Esophagus squamous epithelium (tissue), 5 donors: ENCODE measurements at regions not wholly inside any gene's neighbourhood (a gene's known extent, or its start where the extent isn't known, plus 50 kb on each side); places are given as distances from the start of the nearest gene placed in this dataset.

ENCODE experiments used
- DNase-seq: peaks from one replicate; lab custom pipeline; 2025; lab: John Stamatoyannopoulos, UW
- H3K27ac ChIP-seq, 4 donors: fragments of 200-600 bp; sonication (generic); one replicate each; pipeline ENCODE4 v1.5.1; 2016 to 2019; ENCODE audit warnings: mild to moderate bottlenecking in 1 of 4
- H3K27me3 ChIP-seq, 4 donors: fragments of 200-600 bp; sonication (generic); 1 replicate in 3 of 4; 2 replicates in 1 of 4; pipeline versions ENCODE4 v1.5.1 to v1.6.0; 2017 to 2021; ENCODE audit warnings: antibody characterized with exemption in 1 of 4
- H3K36me3 ChIP-seq, 3 donors: fragments of 200-600 bp; sonication (generic); one replicate each; pipeline ENCODE4 v1.5.1; 2016 to 2019
- H3K4me1 ChIP-seq, 3 donors: fragments of 200-600 bp; sonication (generic); one replicate each; pipeline ENCODE4 v1.5.1; 2017 to 2019
- H3K4me3 ChIP-seq, 4 donors: fragments of 200-600 bp; sonication (generic); 1 replicate in 3 of 4; 2 replicates in 1 of 4; pipeline ENCODE4 v1.5.1; 2016 to 2019; ENCODE audit warnings: mild to moderate bottlenecking in 2 of 4, moderate library complexity in 1 of 4
- H3K9me3 ChIP-seq, 3 donors: fragments of 200-600 bp; sonication (generic); one replicate each; pipeline ENCODE4 v1.5.1; 2016 to 2019
- CTCF ChIP-seq, 6 experiments: fragments of 450-650 bp in 4 of 6; fragments of 200-600 bp in 2 of 6; sonication (generic) in 2 of 6; IDR thresholded peaks; one replicate each; pipeline ENCODE4 v1.5.1; 2016 to 2019; ENCODE audit warnings: antibody characterized with exemption in 6 of 6, mild to moderate bottlenecking in 4 of 6, moderate library complexity in 4 of 6
- POLR2A ChIP-seq, 4 donors: fragments of 450-650 bp; IDR thresholded peaks; one replicate each; pipeline ENCODE4 v1.6.1; 2017; ENCODE audit warnings: antibody characterized with exemption in 4 of 4, mild to moderate bottlenecking in 4 of 4, moderate library complexity in 3 of 4
- WGBS, 2 donors: methylation state at CpG; one replicate each; pipeline ENCODE4 v1.1.5; 2018; 5-methylcytosine and 5-hydroxymethylcytosine counted together
- intact Hi-C: fragments of 100-400 bp; cut with DNase I; formaldehyde crosslinking; loops from one replicate; pipeline ENCODE4 v1.15.0; 2022
- donor health status: DM: yes; HTN: yes; CAD: no.

GRCh38 chr13:95485518-95486144, 66.9 kb upstream of the CLDN10 start:
- Histone ChIP-seq H3K4me3 (no peak overlapping the region), H3K27me3 (no peaks in the 10 kb centered on the region), H3K36me3 (no peaks in the 10 kb centered on the region), H3K9me3 (no peaks in the 10 kb centered on the region), H3K27ac (no peak overlapping the region), H3K4me1 (peaks cover 0 to 10% (median 0%) of the 10 kb centered on the region in 3 donors)
- 48 to 49% methylated on average over 3 of the region's 3 CpGs for WGBS, 2 donors
- intact Hi-C loops = no loop called here
- TF ChIP-seq POLR2A (IDR thresholded peaks at IDR 0.05) = no peak
- TF ChIP-seq CTCF (IDR thresholded peaks at IDR 0.05) = no peak
- DNase-seq = no peak

GRCh38 chr13:95492044-95492801, 60.3 kb upstream of the CLDN10 start:
- TF ChIP-seq CTCF (IDR thresholded peaks at IDR 0.05) (no peak), POLR2A (IDR thresholded peaks at IDR 0.05) (no peak)
- DNase-seq = no peak
- Histone ChIP-seq H3K9me3 (peaks cover 0 to 6% (median 4%) of the 10 kb centered on the region in 3 donors), H3K36me3 (no peaks in the 10 kb centered on the region), H3K27ac (peak overlapping the region in 3 of 4 donors; percentile 58 to 68 (median 60)), H3K27me3 (no peaks in the 10 kb centered on the region), H3K4me1 (peaks cover 0 to 25% (median 5%) of the 10 kb centered on the region in 3 donors), H3K4me3 (no peak overlapping the region)
- WGBS, 2 donors = 62 to 80% methylated on average over 1 to 7 of the region's 8 CpGs
- intact Hi-C loops = no loop called here

- Histone ChIP-seq H3K27me3 (no peaks in the 10 kb centered on the region), H3K9me3 (peaks cover 0 to 6% (median 4%) of the 10 kb centered on the region in 3 donors), H3K4me1 (peaks cover 4 to 45% (median 5%) of the 10 kb centered on the region in 3 donors), H3K36me3 (no peaks in the 10 kb centered on the region), H3K4me3 (no peak overlapping the region), H3K27ac (no peak overlapping the region)
- peak; percentile 43 to 83 (median 70) for TF ChIP-seq CTCF (IDR thresholded peaks at IDR 0.05)
- TF ChIP-seq POLR2A (IDR thresholded peaks at IDR 0.05) = no peak
- WGBS, 2 donors = 36 to 46% methylated on average over 7 of the region's 7 CpGs
- intact Hi-C loops = no loop called here
- no peak for DNase-seq
Observed at GRCh38 chr13:95494082-95494681, 58.3 kb upstream of the CLDN10 start.

- Histone ChIP-seq H3K27me3 (no peaks in the 10 kb centered on the region), H3K9me3 (peaks cover 0 to 6% (median 4%) of the 10 kb centered on the region in 3 donors), H3K4me3 (no peak overlapping the region), H3K27ac (peak overlapping the region in 1 of 4 donors; percentile 40), H3K4me1 (peaks cover 4 to 48% (median 5%) of the 10 kb centered on the region in 3 donors), H3K36me3 (no peaks in the 10 kb centered on the region)
- intact Hi-C loops = no loop called here
- WGBS, 2 donors = 54 to 55% methylated on average over 3 of the region's 4 CpGs
- TF ChIP-seq POLR2A (IDR thresholded peaks at IDR 0.05) (no peak), CTCF (IDR thresholded peaks at IDR 0.05) (no peak)
- no peak for DNase-seq
Observed at GRCh38 chr13:95496485-95496884, 56.0 kb upstream of the CLDN10 start.

- Histone ChIP-seq H3K9me3 (peaks cover 0 to 6% (median 4%) of the 10 kb centered on the region in 3 donors), H3K27ac (peak overlapping the region in 2 of 4 donors; percentile 39 to 40), H3K36me3 (no peaks in the 10 kb centered on the region), H3K27me3 (no peaks in the 10 kb centered on the region), H3K4me3 (no peak overlapping the region), H3K4me1 (peaks cover 4 to 45% (median 4%) of the 10 kb centered on the region in 3 donors)
- TF ChIP-seq CTCF (IDR thresholded peaks at IDR 0.05) (no peak), POLR2A (IDR thresholded peaks at IDR 0.05) (no peak)
- DNase-seq = no peak
- 27 to 33% methylated on average over 3 of the region's 3 CpGs for WGBS, 2 donors
- intact Hi-C loops = no loop called here
Observed at GRCh38 chr13:95497381-95497807, 55.1 kb upstream of the CLDN10 start.
